ENCODE measurements at regions not wholly inside any gene's neighbourhood (a gene's known extent, or its start where the extent isn't known, plus 50 kb on each side); places are given as distances from the start of the nearest gene placed in this dataset.

- TF ChIP-seq CTCF (IDR thresholded peaks at IDR 0.05) (no peak), POLR2A (IDR thresholded peaks at IDR 0.05) (no peak)
Observed at GRCh38 chr3:107035176-107035575, 342.1 kb upstream of the CCDC54 start.

All from Peyer's patch (tissue), 4 donors.